GM21723 (cell line): ENCODE measurements at regions not wholly inside any gene's neighbourhood (a gene's known extent, or its start where the extent isn't known, plus 50 kb on each side); places are given as distances from the start of the nearest gene placed in this dataset.
"Not testable (repeated sequence)": the region's sequence is repeated elsewhere in the genome, so short reads cannot be mapped to it uniquely, and the experiment has no call there.

Experiments
- ATAC-seq: cut with Tn5 transposase; IDR thresholded peaks from one replicate; pipeline ENCODE4 v1.9.1; 2021; ENCODE audit warnings: mild to moderate bottlenecking, moderate library complexity; ENCODE audit not compliant: unreplicated experiment

- no peak for ATAC-seq
Observed at GRCh38 chr2:208916881-208917280, 507.0 kb upstream of the MAP2 start.

- not testable (repeated sequence) for ATAC-seq
Observed at GRCh38 chr2:208921358-208921757, 502.5 kb upstream of the MAP2 start.

GRCh38 chr2:208927867-208928266 lies 496.0 kb upstream of the MAP2 start:
- no peak for ATAC-seq

- ATAC-seq, result no peak
Observed at GRCh38 chr2:208929139-208929864, 494.5 kb upstream of the MAP2 start.

- ATAC-seq, result no peak
Observed at GRCh38 chr2:208929894-208930427, 493.9 kb upstream of the MAP2 start.

GRCh38 chr2:208935531-208935930 lies 488.3 kb upstream of the MAP2 start:
- no peak for ATAC-seq

GRCh38 chr2:208937521-208937920 lies 486.3 kb upstream of the MAP2 start:
- no peak for ATAC-seq

- no peak for ATAC-seq
Observed at GRCh38 chr2:208939852-208940251, 484.0 kb upstream of the MAP2 start.

GRCh38 chr2:208945719-208946256 lies 478.1 kb upstream of the MAP2 start:
- ATAC-seq, result no peak

GRCh38 chr2:208948073-208948472 lies 475.8 kb upstream of the MAP2 start:
- ATAC-seq, result no peak

GRCh38 chr2:208970070-208970469 lies 453.8 kb upstream of the MAP2 start:
- ATAC-seq, result no peak

- ATAC-seq, result no peak
Observed at GRCh38 chr2:208977582-208977981, 446.3 kb upstream of the MAP2 start.

GRCh38 chr2:208978946-208979345 lies 444.9 kb upstream of the MAP2 start:
- ATAC-seq, result no peak

- no peak for ATAC-seq
Observed at GRCh38 chr2:208980321-208980720, 443.5 kb upstream of the MAP2 start.

- no peak for ATAC-seq
Observed at GRCh38 chr2:208982831-208983230, 441.0 kb upstream of the MAP2 start.

GRCh38 chr2:208983486-208983885 lies 440.4 kb upstream of the MAP2 start:
- ATAC-seq, result no peak

GRCh38 chr2:208984376-208985090 lies 439.3 kb upstream of the MAP2 start:
- ATAC-seq, result no peak

- ATAC-seq, result no peak
Observed at GRCh38 chr2:208985644-208986043, 438.2 kb upstream of the MAP2 start.

GRCh38 chr2:208990716-208991115 lies 433.1 kb upstream of the MAP2 start:
- ATAC-seq, result no peak

- ATAC-seq, result no peak
Observed at GRCh38 chr2:208999911-209000310, 423.9 kb upstream of the MAP2 start.

GRCh38 chr2:209002054-209002453 lies 421.8 kb upstream of the MAP2 start:
- no peak for ATAC-seq

- ATAC-seq, result no peak
Observed at GRCh38 chr2:209005371-209005770, 418.5 kb upstream of the MAP2 start.
